Activated CD8-positive, alpha-beta T cell treated with anti-CD3 and anti-CD28 coated beads for 36 hours (primary cell): ENCODE measurements at regions not wholly inside any gene's neighbourhood (a gene's known extent, or its start where the extent isn't known, plus 50 kb on each side); places are given as distances from the start of the nearest gene placed in this dataset.

Experiments
- ATAC-seq: fragments of 200-7000 bp; cut with Tn5 transposase; one replicate; pipeline ENCODE4 v1.10.0; 2021; ENCODE audit warnings: mild to moderate bottlenecking, moderate library complexity
- CTCF ChIA-PET: fragments of 350-600 bp; sonication (Branson Sonifier 250); formaldehyde crosslinking; loops from one replicate; lab custom pipeline; 2021; ENCODE audit warnings: antibody characterized with exemption; lab: Charles Lee
- POLR2A ChIA-PET: fragments of 350-600 bp; sonication (Branson Sonifier 250); formaldehyde crosslinking; loops from one replicate; lab custom pipeline; 2021; ENCODE audit warnings: antibody characterized with exemption; lab: Charles Lee
- DNase-seq: peaks from one replicate; pipeline ENCODE4 v3.0.0-alpha.2; 2020
- H3K27ac Mint-ChIP-seq: one replicate; pipeline ENCODE4 v1.8.0; 2021; ENCODE audit warnings: mild to moderate bottlenecking, mixed read lengths
- H3K27me3 Mint-ChIP-seq: one replicate; pipeline ENCODE4 v1.8.0; 2021; ENCODE audit warnings: mixed read lengths
- H3K36me3 Mint-ChIP-seq: one replicate; pipeline ENCODE4 v1.8.0; 2021; ENCODE audit warnings: low read depth, mixed read lengths
- H3K4me1 Mint-ChIP-seq: one replicate; pipeline ENCODE4 v1.8.0; 2021; ENCODE audit warnings: low read depth, mixed read lengths
- H3K4me3 Mint-ChIP-seq: one replicate; pipeline ENCODE4 v1.8.0; 2021; ENCODE audit warnings: mild to moderate bottlenecking, moderate library complexity, mixed read lengths
- H3K9me3 Mint-ChIP-seq: one replicate; pipeline ENCODE4 v1.8.0; 2021; ENCODE audit warnings: mixed read lengths
- CTCF ChIP-seq: fragments of 200-600 bp; IDR thresholded peaks from one replicate; pipeline ENCODE4 v1.8.0; 2022; ENCODE audit warnings: antibody characterized with exemption, mild to moderate bottlenecking
- intact Hi-C: fragments of 100-400 bp; cut with micrococcal nuclease; formaldehyde crosslinking; loops from one replicate; pipeline ENCODE4 v1.10.0; 2022

- ChIA-PET POLR2A (no interaction called here), CTCF (interaction anchor here (0.8 kb wide), 1 partner anchor 10 kb away, joined by 3 read pairs; no protein-coding TSS in a partner anchor)
- H3K9me3 Mint-ChIP-seq = no peaks in the 10 kb centered on the region
- peaks cover 8% of the 10 kb centered on the region for H3K27me3 Mint-ChIP-seq
- ATAC-seq (no peak), DNase-seq (no peak)
- no peaks in the 10 kb centered on the region for H3K4me1 Mint-ChIP-seq
- H3K4me3 Mint-ChIP-seq = no peak overlapping the region
- intact Hi-C loops = no loop called here
- H3K27ac Mint-ChIP-seq = no peak overlapping the region
- H3K36me3 Mint-ChIP-seq = no peaks in the 10 kb centered on the region
- TF ChIP-seq CTCF = no peak
Measured at GRCh38 chr11:22479971-22480720, 142.0 kb downstream of the SLC17A6 start.

- intact Hi-C loops = no loop called here
Measured at GRCh38 chr11:22479208-22479607, 141.0 kb downstream of the SLC17A6 start.

GRCh38 chr11:22478169-22478568 lies 140.0 kb downstream of the SLC17A6 start:
- ATAC-seq (no peak), DNase-seq (no peak)
- intact Hi-C loops = no loop called here
- POLR2A ChIA-PET = no interaction called here
- TF ChIP-seq CTCF = no peak
- CTCF ChIA-PET = no interaction called here
- no peak overlapping the region for H3K4me3 Mint-ChIP-seq
- peaks cover 8% of the 10 kb centered on the region for H3K27me3 Mint-ChIP-seq
- H3K36me3 Mint-ChIP-seq = no peaks in the 10 kb centered on the region
- H3K9me3 Mint-ChIP-seq = no peaks in the 10 kb centered on the region
- no peaks in the 10 kb centered on the region for H3K4me1 Mint-ChIP-seq
- no peak overlapping the region for H3K27ac Mint-ChIP-seq

More at GRCh38 chr11:22479208-22479607, 141.0 kb downstream of the SLC17A6 start:
- Mint-ChIP-seq H3K9me3 (no peaks in the 10 kb centered on the region), H3K36me3 (no peaks in the 10 kb centered on the region), H3K27ac (no peak overlapping the region), H3K4me3 (no peak overlapping the region), H3K27me3 (peaks cover 8% of the 10 kb centered on the region), H3K4me1 (no peaks in the 10 kb centered on the region)
- CTCF ChIA-PET = no interaction called here
- no peak for TF ChIP-seq CTCF
- POLR2A ChIA-PET = no interaction called here
- DNase-seq (no peak), ATAC-seq (no peak)

GRCh38 chr11:22477312-22477711 lies 139.1 kb downstream of the SLC17A6 start:
- ATAC-seq (no peak), DNase-seq (no peak)
- Mint-ChIP-seq H3K4me1 (no peaks in the 10 kb centered on the region), H3K4me3 (no peak overlapping the region), H3K9me3 (no peaks in the 10 kb centered on the region), H3K27me3 (peaks cover 8% of the 10 kb centered on the region), H3K36me3 (no peaks in the 10 kb centered on the region), H3K27ac (no peak overlapping the region)
- TF ChIP-seq CTCF = no peak
- intact Hi-C loops = no loop called here
- ChIA-PET CTCF (no interaction called here), POLR2A (no interaction called here)

GRCh38 chr11:22476589-22476988 lies 138.4 kb downstream of the SLC17A6 start:
- DNase-seq = no peak
- POLR2A ChIA-PET = no interaction called here
- Mint-ChIP-seq H3K9me3 (no peaks in the 10 kb centered on the region), H3K27ac (no peak overlapping the region), H3K27me3 (peaks cover 8% of the 10 kb centered on the region), H3K4me1 (no peaks in the 10 kb centered on the region), H3K36me3 (no peaks in the 10 kb centered on the region), H3K4me3 (no peak overlapping the region)
- no peak for TF ChIP-seq CTCF
- intact Hi-C loops = no loop called here
- ATAC-seq = no peak
- CTCF ChIA-PET = no interaction called here
